ENCODE measurements at regions not wholly inside any gene's neighbourhood (a gene's known extent, or its start where the extent isn't known, plus 50 kb on each side); places are given as distances from the start of the nearest gene placed in this dataset.
"Not testable (repeated sequence)": the region's sequence is repeated elsewhere in the genome, so short reads cannot be mapped to it uniquely, and the experiment has no call there.

DNA sequence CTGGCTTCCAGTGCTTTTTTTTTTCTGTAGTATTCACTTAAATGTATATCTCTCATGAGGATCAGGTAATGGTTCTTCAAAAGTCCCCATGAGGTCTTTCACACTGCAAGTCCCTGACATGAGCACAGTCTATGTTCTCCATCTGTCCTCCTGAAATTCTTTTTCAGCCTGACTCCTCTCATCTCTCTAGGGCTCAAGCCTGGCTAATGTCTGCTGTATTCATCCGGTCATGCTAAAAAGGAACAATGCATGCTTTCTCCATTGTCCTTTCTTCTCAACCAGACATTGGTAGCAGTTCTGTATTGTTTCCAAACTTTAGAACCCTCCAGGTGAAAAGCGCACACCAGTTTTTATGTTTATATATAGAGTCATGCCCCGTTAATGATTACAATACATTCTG is 368.3 kb upstream of the OLFM3 start:
- no peak for DNase-seq

GRCh38 chr1:102336602-102337001 is 339.9 kb upstream of the OLFM3 start:
- no peak for DNase-seq

DNA sequence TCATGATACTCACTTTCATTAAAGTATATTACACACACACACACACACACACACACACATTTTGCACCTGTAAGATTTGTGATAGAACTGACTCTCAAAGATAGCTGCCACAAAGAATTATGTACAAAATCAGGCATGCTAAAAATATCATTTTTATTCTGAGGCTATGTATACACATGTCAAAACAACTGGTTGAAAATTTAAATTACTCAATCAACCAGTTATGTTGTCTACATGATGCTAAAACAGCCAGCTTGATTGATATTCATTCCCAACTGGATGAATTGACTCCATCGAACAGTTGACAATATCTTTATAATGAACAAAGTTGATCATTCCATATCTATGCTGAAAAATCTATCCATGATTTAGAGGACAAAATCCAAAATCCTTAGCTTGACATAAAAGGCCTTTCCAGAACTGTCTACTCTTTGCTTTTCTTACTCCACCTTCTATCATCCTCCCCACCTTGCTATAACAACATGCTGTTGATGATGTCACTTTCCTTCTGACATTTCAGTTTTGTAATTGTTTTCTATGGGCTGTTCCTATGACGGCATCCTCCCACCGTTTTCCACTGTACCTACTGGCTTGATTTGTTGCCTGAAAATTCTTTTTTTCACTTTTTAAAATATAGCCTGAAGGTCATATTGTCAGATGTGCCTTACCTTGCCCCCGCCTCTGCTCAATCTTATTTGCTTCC is 321.5 kb upstream of the OLFM3 start:
- DNase-seq: no peak

DNA sequence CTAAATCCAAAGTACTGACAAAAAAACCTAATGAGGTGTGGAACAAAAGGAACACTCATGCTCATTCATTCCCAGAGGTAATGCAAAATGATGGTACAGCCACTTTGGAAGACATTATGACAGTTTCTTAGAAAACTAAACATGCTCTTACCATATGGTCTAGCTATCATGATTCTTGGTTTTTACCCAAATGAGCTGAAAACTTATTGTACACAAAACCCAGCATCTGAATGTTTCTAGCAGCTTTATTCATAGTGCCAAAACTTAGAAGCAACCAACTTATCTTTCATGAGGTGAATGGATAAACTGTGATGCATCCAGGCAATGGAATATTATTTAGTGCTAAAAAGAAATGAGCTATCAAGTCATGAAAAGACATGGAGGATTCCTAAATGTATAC is 318.4 kb upstream of the OLFM3 start:
- no peak for DNase-seq

- no peak for DNase-seq
These were observed 299.4 kb upstream of the OLFM3 start for GRCh38 chr1:102296116-102296515.

DNA sequence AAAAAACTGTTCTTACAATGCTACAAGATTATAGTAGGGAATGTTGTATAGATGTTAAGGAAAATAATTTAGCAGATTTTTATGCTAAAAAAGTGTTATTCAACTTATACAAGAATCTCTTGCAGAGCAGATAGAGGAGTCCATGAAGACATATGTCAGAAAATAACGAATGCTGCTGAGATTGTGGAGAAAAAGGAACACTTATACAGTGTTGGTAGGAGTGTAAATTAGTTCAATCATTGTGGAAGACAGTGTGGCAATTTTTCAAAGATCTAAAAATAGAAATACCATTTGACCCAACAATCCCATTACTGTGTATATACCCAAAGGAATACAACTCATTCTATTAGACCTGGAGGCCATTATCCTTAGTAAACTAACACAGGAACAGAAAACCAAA is 286.2 kb upstream of the OLFM3 start:
- DNase-seq: no peak

- no peak for DNase-seq
These were observed 266.3 kb upstream of the OLFM3 start for GRCh38 chr1:102262994-102263393.

GRCh38 chr1:102252731-102253505 is 256.2 kb upstream of the OLFM3 start:
- DNase-seq: no peak

- DNase-seq: no peak
These were observed 245.0 kb upstream of the OLFM3 start for GRCh38 chr1:102241431-102242338.

DNA sequence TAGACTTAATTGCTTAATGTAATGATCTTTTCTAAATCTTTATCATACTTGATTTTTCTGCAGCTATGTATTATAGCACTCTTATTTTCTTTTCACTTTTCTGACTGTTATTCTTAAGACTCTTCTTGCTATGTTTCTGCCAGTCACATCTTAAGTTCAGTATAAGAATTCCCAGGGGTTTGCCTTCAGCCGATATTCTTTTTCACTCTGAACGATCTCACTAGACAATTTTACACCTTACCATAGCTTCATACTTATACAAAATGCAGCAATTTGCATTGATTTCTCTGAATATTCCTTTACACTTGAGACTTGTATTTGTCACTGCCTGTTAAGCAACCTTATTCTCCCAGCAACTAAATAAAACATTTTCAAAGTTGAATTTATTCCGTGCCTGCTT is 242.5 kb upstream of the OLFM3 start:
- no peak for DNase-seq

- no peak for DNase-seq
These were observed 238.1 kb upstream of the OLFM3 start for GRCh38 chr1:102234753-102235359.

GRCh38 chr1:102219463-102219862 is 222.7 kb upstream of the OLFM3 start:
- no peak for DNase-seq

DNA sequence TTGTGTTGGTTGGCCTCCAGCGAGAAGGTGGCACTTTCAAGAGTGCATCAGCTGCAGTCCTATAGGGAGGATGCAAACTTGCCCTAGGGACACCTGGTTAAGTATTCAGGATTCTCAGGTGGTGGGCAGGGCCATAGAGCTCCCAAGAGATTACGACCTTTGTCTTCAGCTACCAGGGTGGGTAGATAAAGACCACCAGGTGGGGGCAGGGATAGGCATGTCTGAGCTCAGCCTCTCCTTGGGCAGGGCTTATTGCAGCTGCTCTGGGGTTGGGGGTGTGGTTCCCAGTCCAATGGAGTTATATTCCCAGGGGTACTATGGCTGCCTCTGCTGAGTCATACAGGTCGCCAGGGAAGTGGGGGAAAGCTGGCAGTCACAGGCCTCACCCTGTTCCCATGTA is 214.2 kb upstream of the OLFM3 start:
- DNase-seq: not testable (repeated sequence)

GRCh38 chr1:102191723-102192122 is 195.0 kb upstream of the OLFM3 start:
- peak; percentile 37 for DNase-seq

DNA sequence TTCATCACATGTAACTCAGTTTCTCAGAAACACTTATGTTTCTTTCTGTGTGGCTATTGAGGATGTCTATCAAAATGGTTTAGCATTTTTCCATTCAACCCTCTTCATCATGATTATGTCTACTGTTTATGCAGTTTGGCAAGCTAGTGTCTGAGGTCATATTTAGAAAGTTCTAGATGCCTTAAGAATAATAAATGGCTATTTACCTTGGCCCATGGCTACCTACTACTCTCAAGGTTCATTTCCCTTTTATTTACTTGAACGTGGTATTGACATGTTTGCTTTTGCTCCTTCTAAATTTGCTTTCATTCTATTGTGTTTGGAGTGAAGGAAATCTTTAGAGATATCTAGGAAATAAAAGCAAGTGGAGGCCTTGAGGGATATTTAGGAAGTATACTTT is 193.7 kb upstream of the OLFM3 start:
- DNase-seq: no peak

GRCh38 chr1:102186536-102186935 is 189.8 kb upstream of the OLFM3 start:
- DNase-seq: no peak

GRCh38 chr1:102185260-102185659 is 188.5 kb upstream of the OLFM3 start:
- no peak for DNase-seq

DNA sequence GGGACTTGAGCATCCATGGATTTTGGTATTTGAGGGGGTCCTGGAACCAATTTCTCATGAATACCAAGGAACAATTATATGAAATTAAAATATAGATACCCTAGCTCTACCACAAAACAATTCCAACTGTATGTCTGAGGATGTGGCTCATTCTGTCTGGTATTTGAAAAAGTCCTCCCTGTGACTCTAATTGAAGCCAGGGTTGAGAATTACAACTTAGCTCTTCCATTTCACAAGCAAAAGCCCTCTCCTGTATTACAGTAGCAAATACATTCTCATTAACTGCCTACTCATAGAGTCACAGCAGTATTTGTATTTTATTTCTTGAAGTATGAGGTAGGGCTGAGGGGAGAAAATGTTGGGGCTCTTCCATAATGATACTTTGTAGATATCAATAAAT is 187.8 kb upstream of the OLFM3 start:
- no peak for DNase-seq

DNA sequence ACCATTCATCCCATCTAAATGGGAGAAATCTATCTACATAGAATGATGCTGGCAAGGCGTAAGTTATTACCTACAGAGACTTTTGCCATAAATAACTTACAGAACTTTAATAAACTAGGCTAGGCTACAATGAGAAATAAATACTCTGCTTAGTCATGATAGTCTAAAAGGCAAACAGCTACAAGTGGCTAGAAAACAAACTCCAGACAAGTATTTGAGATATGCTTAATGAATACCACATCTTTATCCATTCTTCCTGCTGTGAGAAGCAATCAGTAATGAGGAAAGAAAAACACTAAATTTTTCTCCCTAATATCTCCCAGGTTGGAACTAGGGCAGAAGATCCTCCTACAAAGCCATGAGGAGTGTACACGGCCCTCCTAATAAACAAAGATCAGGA is 187.0 kb upstream of the OLFM3 start:
- DNase-seq: no peak

DNA sequence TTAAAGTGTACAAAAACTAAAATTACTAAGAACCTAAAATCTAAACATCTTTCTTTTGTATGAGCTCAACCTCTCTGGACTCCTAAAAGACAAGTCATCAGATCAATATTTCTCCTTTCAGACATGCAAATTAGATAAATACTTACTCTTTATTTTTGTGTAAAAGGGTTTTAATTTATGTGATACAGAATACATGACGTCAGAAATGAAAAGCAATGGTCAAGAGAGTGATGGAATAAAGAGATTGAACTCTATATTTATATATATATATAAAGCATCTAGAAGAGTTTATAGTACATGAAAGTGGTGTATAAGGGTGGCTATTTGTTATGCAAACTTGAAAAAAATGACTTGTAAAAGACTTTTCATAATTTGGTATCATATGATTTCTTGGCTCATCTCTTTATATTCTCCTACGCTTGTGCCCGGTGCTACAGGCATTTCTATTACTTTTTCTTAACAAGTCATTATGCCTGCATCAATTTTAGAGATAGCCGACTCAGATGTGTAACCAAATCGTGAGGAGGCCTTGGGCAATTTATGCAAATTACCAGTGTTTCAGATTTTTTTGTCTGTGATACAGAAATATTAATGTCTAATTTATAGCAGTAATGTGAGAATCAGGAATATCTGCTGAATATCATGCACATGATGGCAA is 186.0 kb upstream of the OLFM3 start:
- DNase-seq: peak; percentile 16

GRCh38 chr1:102181341-102181740 is 184.6 kb upstream of the OLFM3 start:
- DNase-seq: no peak

- DNase-seq: no peak
These were observed 181.8 kb upstream of the OLFM3 start for GRCh38 chr1:102178480-102178879.
